HepG2 (cell line): ENCODE measurements at regions not wholly inside any gene's neighbourhood (a gene's known extent, or its start where the extent isn't known, plus 50 kb on each side); places are given as distances from the start of the nearest gene placed in this dataset.

Experiments used
- ATAC-seq: fragments of 200-7000 bp; cut with Tn5 transposase; 3 replicates; pipeline ENCODE4 v1.9.1; 2020; ENCODE audit warnings: mild to moderate bottlenecking, moderate library complexity
- BruUV-seq: library from RNA; stranded (reverse); fragments of 400-500 nt; replicated peaks from 2 replicates; lab custom pipeline; 2021; lab: Mats Ljungman, UMichigan
- CTCF ChIA-PET: fragments of 300-600 bp; formaldehyde crosslinking; extraction: SDS; loops from one replicate; lab custom pipeline; 2021; ENCODE audit warnings: low total read pairs, inconsistent platforms, low intra/inter-chr PET ratio; lab: Yijun Ruan, JAX
- POLR2A ChIA-PET: fragments of 350-600 bp; sonication (Branson Sonifier 250); formaldehyde crosslinking; loops from one replicate; lab custom pipeline; 2020; ENCODE audit warnings: antibody characterized with exemption, inconsistent platforms; lab: Yijun Ruan, JAX
- DNase-seq: peaks from one replicate; pipeline ENCODE4 v3.0.0-alpha.2; 2015; ENCODE audit warnings: low spot score
- FAIRE-seq: peaks from 3 replicates; lab custom pipeline; 2011; peaks lifted over from hg19 to GRCh38; lab: Jason Lieb, UNC
- H2AFZ ChIP-seq: one replicate; pipeline ENCODE4 v1.6.1; 2011; ENCODE audit warnings: low read length, inconsistent platforms
- H3K27ac ChIP-seq: fragments of 300-600 bp; 3 replicates; pipeline ENCODE4 v1.8.0; 2011; ENCODE audit warnings: mixed run types, mild to moderate bottlenecking, mixed read lengths, low read length, inconsistent platforms; ENCODE audit not compliant: insufficient read depth; ENCODE audit errors: extremely low read length
- H3K27me3 ChIP-seq, 2 experiments: fragments of 200-600 bp in 1 of 2; 2 replicates in 1 of 2; 3 replicates in 1 of 2; pipeline versions ENCODE4 v1.6.0 to v1.8.0; 2011; ENCODE audit warnings: low read length in 2 of 2, mild to moderate bottlenecking in 2 of 2, moderate library complexity in 2 of 2, inconsistent platforms in 1 of 2; ENCODE audit not compliant: insufficient read depth in 2 of 2, control insufficient read depth in 1 of 2
- H3K36me3 ChIP-seq, 2 experiments: fragments of 200-600 bp in 1 of 2; replicated peaks in 1 of 2; 2 replicates in 1 of 2; 3 replicates in 1 of 2; pipeline versions ENCODE4 v1.5.1 to v1.8.0; 2011; ENCODE audit warnings: low read length in 2 of 2, inconsistent platforms in 1 of 2; ENCODE audit not compliant: insufficient read depth in 2 of 2, control insufficient read depth in 1 of 2
- H3K4me1 ChIP-seq: 2 replicates; pipeline ENCODE4 v1.5.1; 2012; ENCODE audit warnings: low read length, inconsistent platforms; ENCODE audit not compliant: insufficient read depth
- H3K4me2 ChIP-seq: 2 replicates; pipeline ENCODE4 v1.6.0; 2011; ENCODE audit warnings: low read depth, low read length, inconsistent platforms
- H3K4me3 ChIP-seq, 3 experiments: fragments of 200-600 bp in 1 of 3; sonication (generic), shearing (Covaris generic) in 1 of 3; replicated peaks in 1 of 3; 2 replicates each; pipeline ENCODE4 v1.5.1; 2011 to 2016; ENCODE audit warnings: low read length in 3 of 3, inconsistent platforms in 2 of 3, low read depth in 2 of 3, mild to moderate bottlenecking in 2 of 3, control low read depth in 1 of 3, mixed read lengths in 1 of 3; ENCODE audit not compliant: insufficient read depth in 1 of 3
- H3K79me2 ChIP-seq: one replicate; pipeline ENCODE4 v1.6.1; 2011; ENCODE audit warnings: low read length, inconsistent platforms; ENCODE audit not compliant: insufficient read depth
- H3K9ac ChIP-seq: 2 replicates; pipeline ENCODE4 v1.6.0; 2011; ENCODE audit warnings: mild to moderate bottlenecking, low read depth, low read length, inconsistent platforms; ENCODE audit not compliant: insufficient read depth
- H3K9me3 ChIP-seq: 2 replicates; pipeline ENCODE4 v1.5.1; 2012; ENCODE audit warnings: mild to moderate bottlenecking, low read length
- H4K20me1 ChIP-seq: 2 replicates; pipeline ENCODE4 v1.6.0; 2011; ENCODE audit warnings: inconsistent platforms, mild to moderate bottlenecking, low read length, moderate library complexity; ENCODE audit not compliant: insufficient read depth
- MLLT10 ChIP-seq: sonication (generic); formaldehyde crosslinking; IDR thresholded peaks from 2 replicates; pipeline ENCODE4 v1.4.0; 2020; ENCODE audit warnings: missing genetic modification reagents
- PRMT3 ChIP-seq: sonication (generic); formaldehyde crosslinking; IDR thresholded peaks from 2 replicates; pipeline ENCODE4 v1.8.1; 2022; ENCODE audit warnings: low read depth, mild to moderate bottlenecking, moderate library complexity, missing genetic modification reagents, borderline replicate concordance
- SIN3A ChIP-seq: IDR thresholded peaks from 2 replicates; pipeline ENCODE4 v1.6.1; 2011; ENCODE audit warnings: low read depth, mild to moderate bottlenecking, control low read depth, low read length, borderline replicate concordance
- ZBTB20 ChIP-seq: sonication (generic); formaldehyde crosslinking; IDR thresholded peaks from 2 replicates; pipeline ENCODE4 v1.8.1; 2023; ENCODE audit warnings: missing genetic modification reagents, low read depth, mild to moderate bottlenecking, borderline replicate concordance
- WGBS: methylation state at CpG from one replicate; pipeline ENCODE4 v1.1.6; 2017; ENCODE audit warnings: low lambda C conversion rate; 5-methylcytosine and 5-hydroxymethylcytosine counted together
- in situ Hi-C: cut with HindIII; loops from 2 replicates; pipeline ENCODE4 v1.10.0; 2017; ENCODE audit warnings: low pct_unique_long_range_greater_than_20kb; ENCODE audit not compliant: extremely low pct_ligation_motif_present
- intact Hi-C: fragments of 100-400 bp; cut with micrococcal nuclease; formaldehyde crosslinking; loops from one replicate; pipeline ENCODE4 v1.10.0; 2022; ENCODE audit not compliant: unreplicated experiment
- TF ChIP-seq, protein P1 (sequence below), 2 experiments: sonication (generic) in 1 of 2; formaldehyde crosslinking in 1 of 2; IDR thresholded peaks; 2 replicates each; pipeline versions ENCODE4 v1.4.0 to v1.6.1; 2016 to 2020; ENCODE audit warnings: borderline replicate concordance in 1 of 2, low read depth in 1 of 2, mild to moderate bottlenecking in 1 of 2, missing genetic modification reagents in 1 of 2
- TF ChIP-seq, protein P2 (sequence below): sonication (generic); formaldehyde crosslinking; IDR thresholded peaks from 2 replicates; pipeline ENCODE4 v1.9.0; 2021; ENCODE audit warnings: missing genetic modification reagents, borderline replicate concordance
- TF ChIP-seq, protein P3 (sequence below), 2 experiments: fragments of 450-650 bp in 1 of 2; sonication (generic) in 1 of 2; formaldehyde crosslinking in 1 of 2; IDR thresholded peaks; 2 replicates each; pipeline versions ENCODE4 v1.6.1 to v1.8.0; 2016 to 2022; ENCODE audit warnings: antibody characterized with exemption in 1 of 2, mild to moderate bottlenecking in 1 of 2, missing genetic modification reagents in 1 of 2

DNA sequence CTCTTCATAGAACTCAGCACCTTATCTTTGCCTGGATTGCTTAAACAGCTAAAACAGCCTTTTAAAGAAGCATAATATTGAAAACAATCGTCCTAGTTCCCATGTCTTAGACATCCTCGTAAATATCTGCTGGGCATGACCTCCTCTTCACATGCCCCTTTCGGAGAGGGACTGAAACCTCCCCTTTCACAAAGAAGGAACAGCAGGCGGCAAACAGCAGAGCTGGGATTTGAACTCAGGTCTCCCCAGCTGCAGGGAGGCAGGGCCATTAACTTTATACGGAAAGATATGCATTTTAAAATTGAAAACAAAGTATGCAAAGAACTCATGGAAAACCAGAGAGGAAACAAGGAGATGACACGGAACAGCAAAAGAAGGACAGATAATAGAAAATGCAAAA is 249.9 kb downstream of the FOXL1 start:
- intact Hi-C loops (no loop called here), in situ Hi-C loops (no loop called here)
- H3K36me3 ChIP-seq, result no peaks in the 10 kb centered on the region
- H3K9ac ChIP-seq, result no peak overlapping the region
- no peaks in the 10 kb centered on the region for H3K9me3 ChIP-seq
- no peaks in the 10 kb centered on the region for H3K4me1 ChIP-seq
- DNase-seq (no peak), FAIRE-seq (no peak), ATAC-seq (no peak)
- no peak overlapping the region for H3K4me2 ChIP-seq
- no peak overlapping the region for H2AFZ ChIP-seq
- no peaks in the 10 kb centered on the region; the same call in 1 of the 2 replicates for H4K20me1 ChIP-seq
- no peak overlapping the region for H3K27ac ChIP-seq
- no peak overlapping the region for H3K4me3 ChIP-seq
- H3K79me2 ChIP-seq, result no peaks in the 10 kb centered on the region
- CTCF ChIA-PET, result no interaction called here
- POLR2A ChIA-PET, result no interaction called here
- BruUV-seq, result no TSS peak
- peaks cover 2 to 52% of the 10 kb centered on the region in 2 experiments for H3K27me3 ChIP-seq
- WGBS, result 7% methylated on average over 6 of the region's 6 CpGs
- TF ChIP-seq MLLT10 (CRISPR knock-in tag), result no peak
- TF ChIP-seq, protein P1, sequence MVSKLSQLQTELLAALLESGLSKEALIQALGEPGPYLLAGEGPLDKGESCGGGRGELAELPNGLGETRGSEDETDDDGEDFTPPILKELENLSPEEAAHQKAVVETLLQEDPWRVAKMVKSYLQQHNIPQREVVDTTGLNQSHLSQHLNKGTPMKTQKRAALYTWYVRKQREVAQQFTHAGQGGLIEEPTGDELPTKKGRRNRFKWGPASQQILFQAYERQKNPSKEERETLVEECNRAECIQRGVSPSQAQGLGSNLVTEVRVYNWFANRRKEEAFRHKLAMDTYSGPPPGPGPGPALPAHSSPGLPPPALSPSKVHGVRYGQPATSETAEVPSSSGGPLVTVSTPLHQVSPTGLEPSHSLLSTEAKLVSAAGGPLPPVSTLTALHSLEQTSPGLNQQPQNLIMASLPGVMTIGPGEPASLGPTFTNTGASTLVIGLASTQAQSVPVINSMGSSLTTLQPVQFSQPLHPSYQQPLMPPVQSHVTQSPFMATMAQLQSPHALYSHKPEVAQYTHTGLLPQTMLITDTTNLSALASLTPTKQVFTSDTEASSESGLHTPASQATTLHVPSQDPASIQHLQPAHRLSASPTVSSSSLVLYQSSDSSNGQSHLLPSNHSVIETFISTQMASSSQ (IDR thresholded peaks at IDR 0.05; ENCODE audit: low read depth), result no peak
- TF ChIP-seq, protein P1 (CRISPR knock-in tag; IDR thresholded peaks at IDR 0.05; ENCODE audit: borderline replicate concordance), result no peak
- no peak for TF ChIP-seq SIN3A
- TF ChIP-seq PRMT3 (CRISPR knock-in tag), result no peak
- TF ChIP-seq, protein P2, sequence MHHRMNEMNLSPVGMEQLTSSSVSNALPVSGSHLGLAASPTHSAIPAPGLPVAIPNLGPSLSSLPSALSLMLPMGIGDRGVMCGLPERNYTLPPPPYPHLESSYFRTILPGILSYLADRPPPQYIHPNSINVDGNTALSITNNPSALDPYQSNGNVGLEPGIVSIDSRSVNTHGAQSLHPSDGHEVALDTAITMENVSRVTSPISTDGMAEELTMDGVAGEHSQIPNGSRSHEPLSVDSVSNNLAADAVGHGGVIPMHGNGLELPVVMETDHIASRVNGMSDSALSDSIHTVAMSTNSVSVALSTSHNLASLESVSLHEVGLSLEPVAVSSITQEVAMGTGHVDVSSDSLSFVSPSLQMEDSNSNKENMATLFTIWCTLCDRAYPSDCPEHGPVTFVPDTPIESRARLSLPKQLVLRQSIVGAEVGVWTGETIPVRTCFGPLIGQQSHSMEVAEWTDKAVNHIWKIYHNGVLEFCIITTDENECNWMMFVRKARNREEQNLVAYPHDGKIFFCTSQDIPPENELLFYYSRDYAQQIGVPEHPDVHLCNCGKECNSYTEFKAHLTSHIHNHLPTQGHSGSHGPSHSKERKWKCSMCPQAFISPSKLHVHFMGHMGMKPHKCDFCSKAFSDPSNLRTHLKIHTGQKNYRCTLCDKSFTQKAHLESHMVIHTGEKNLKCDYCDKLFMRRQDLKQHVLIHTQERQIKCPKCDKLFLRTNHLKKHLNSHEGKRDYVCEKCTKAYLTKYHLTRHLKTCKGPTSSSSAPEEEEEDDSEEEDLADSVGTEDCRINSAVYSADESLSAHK, result no peak
- no peak for TF ChIP-seq ZBTB20 (CRISPR knock-in tag)
- TF ChIP-seq, protein P3, sequence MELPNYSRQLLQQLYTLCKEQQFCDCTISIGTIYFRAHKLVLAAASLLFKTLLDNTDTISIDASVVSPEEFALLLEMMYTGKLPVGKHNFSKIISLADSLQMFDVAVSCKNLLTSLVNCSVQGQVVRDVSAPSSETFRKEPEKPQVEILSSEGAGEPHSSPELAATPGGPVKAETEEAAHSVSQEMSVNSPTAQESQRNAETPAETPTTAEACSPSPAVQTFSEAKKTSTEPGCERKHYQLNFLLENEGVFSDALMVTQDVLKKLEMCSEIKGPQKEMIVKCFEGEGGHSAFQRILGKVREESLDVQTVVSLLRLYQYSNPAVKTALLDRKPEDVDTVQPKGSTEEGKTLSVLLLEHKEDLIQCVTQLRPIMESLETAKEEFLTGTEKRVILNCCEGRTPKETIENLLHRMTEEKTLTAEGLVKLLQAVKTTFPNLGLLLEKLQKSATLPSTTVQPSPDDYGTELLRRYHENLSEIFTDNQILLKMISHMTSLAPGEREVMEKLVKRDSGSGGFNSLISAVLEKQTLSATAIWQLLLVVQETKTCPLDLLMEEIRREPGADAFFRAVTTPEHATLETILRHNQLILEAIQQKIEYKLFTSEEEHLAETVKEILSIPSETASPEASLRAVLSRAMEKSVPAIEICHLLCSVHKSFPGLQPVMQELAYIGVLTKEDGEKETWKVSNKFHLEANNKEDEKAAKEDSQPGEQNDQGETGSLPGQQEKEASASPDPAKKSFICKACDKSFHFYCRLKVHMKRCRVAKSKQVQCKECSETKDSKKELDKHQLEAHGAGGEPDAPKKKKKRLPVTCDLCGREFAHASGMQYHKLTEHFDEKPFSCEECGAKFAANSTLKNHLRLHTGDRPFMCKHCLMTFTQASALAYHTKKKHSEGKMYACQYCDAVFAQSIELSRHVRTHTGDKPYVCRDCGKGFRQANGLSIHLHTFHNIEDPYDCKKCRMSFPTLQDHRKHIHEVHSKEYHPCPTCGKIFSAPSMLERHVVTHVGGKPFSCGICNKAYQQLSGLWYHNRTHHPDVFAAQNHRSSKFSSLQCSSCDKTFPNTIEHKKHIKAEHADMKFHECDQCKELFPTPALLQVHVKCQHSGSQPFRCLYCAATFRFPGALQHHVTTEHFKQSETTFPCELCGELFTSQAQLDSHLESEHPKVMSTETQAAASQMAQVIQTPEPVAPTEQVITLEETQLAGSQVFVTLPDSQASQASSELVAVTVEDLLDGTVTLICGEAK (IDR thresholded peaks at IDR 0.05), result no peak
- TF ChIP-seq, protein P3 (CRISPR knock-in tag; IDR thresholded peaks at IDR 0.05), result no peak
